C4-2B (cell line): ENCODE measurements at regions not wholly inside any gene's neighbourhood (a gene's known extent, or its start where the extent isn't known, plus 50 kb on each side); places are given as distances from the start of the nearest gene placed in this dataset.

ENCODE experiments used
- H3K27ac ChIP-seq: fragments of 450-650 bp; 2 replicates; pipeline ENCODE4 v1.5.1; 2017
- ZFX ChIP-seq: fragments of 450-650 bp; IDR thresholded peaks from 2 replicates; pipeline ENCODE4 v1.6.1; 2017
- TF ChIP-seq, protein P1 (sequence below): fragments of 450-650 bp; conservative IDR thresholded peaks from 2 replicates; pipeline ENCODE4 v1.5.1; 2017; ENCODE audit warnings: mild to moderate bottlenecking

DNA sequence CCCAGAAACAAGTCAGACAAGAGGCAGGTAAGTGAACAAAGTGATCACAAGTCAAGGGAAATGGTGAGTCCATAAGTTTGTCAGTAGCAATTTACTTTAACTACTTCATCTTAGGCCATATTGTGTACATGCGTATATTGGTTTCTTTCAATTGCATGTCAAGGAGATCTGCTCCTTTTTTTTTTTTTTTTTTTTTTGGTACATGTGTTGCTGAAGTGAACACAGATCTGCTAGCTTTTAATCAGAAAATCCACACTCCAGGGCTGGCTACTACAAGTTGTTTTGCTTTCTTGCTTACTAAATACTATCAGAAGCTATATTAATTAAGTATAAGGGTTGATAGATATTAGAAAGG lies 985.1 kb downstream of the TSN start:
- no peak for TF ChIP-seq ZFX
- TF ChIP-seq, protein P1, sequence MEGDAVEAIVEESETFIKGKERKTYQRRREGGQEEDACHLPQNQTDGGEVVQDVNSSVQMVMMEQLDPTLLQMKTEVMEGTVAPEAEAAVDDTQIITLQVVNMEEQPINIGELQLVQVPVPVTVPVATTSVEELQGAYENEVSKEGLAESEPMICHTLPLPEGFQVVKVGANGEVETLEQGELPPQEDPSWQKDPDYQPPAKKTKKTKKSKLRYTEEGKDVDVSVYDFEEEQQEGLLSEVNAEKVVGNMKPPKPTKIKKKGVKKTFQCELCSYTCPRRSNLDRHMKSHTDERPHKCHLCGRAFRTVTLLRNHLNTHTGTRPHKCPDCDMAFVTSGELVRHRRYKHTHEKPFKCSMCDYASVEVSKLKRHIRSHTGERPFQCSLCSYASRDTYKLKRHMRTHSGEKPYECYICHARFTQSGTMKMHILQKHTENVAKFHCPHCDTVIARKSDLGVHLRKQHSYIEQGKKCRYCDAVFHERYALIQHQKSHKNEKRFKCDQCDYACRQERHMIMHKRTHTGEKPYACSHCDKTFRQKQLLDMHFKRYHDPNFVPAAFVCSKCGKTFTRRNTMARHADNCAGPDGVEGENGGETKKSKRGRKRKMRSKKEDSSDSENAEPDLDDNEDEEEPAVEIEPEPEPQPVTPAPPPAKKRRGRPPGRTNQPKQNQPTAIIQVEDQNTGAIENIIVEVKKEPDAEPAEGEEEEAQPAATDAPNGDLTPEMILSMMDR, result no peak
- H3K27ac ChIP-seq, result no peak overlapping the region

DNA sequence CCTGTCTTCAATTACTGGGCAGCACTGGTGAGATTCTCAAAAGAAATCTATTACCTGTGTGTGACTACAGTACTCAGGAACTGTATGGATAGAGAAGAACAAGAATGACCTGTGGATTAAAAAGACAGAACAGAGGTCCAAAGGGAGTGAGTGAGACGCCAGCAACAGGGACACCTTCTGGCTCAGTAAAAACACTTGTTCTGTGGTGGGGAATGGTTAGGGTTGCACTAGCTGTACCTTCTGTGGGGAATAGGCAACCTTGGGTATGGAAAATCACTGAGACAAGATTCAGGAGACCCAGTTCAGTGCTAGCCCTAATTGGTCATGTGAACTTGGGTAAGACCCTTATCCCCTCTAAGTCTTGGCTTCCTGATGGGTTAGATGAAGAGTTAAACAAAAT lies 986.0 kb downstream of the TSN start:
- TF ChIP-seq ZFX, result no peak
- TF ChIP-seq, protein P1, result no peak
- H3K27ac ChIP-seq, result no peak overlapping the region

DNA sequence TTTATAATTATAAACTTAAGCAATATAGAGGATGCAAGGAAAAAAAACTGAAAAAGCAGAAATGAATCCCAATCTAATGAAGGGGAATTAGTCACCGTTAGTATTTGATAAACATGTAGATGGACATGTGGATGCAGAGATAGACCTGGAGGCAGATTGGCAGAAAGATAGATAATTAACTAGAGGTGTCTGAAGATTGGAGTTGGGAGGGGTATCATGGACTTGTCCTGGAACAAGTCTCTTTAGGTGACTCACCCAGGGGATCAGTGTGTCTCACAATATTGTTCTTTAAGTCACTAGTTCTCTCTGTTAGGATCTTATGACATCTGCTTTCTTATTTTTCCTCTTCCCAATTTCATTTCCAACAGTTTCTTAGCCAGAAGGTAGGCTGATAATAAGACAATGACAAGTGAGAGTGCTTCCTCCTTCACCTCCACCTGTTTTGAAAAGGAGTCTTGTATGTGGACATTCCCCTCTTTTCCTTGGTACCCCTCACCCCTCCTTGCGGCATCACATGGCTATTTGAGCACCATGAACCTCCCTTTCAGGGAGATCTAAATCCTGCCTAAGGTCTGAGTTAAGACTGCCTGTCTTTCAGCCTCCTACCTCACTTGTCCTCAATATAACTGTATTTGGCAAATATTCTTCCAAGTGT lies 987.7 kb downstream of the TSN start:
- no peak overlapping the region for H3K27ac ChIP-seq
- TF ChIP-seq, protein P1, result no peak
- no peak for TF ChIP-seq ZFX

DNA sequence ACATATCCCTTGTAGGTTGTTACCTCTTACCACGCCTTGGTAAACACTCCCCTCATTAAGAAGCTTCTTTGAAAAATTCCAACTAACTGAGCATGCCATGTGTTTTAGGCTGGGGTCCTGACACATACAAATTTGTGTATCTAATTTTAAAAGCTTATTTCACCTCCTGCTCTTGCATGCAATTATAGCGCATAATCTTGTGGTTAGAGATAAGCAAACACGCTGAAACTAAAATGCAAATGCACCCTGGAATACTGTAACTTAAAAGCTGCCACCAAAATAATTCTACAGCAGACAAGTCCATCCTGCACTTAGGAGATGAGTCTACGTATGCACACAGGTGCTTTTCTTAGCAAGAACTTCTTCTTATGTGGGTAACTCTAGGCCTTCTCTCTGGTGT lies 990.2 kb downstream of the TSN start:
- TF ChIP-seq, protein P1, result no peak
- TF ChIP-seq ZFX, result no peak
- no peak overlapping the region for H3K27ac ChIP-seq

DNA sequence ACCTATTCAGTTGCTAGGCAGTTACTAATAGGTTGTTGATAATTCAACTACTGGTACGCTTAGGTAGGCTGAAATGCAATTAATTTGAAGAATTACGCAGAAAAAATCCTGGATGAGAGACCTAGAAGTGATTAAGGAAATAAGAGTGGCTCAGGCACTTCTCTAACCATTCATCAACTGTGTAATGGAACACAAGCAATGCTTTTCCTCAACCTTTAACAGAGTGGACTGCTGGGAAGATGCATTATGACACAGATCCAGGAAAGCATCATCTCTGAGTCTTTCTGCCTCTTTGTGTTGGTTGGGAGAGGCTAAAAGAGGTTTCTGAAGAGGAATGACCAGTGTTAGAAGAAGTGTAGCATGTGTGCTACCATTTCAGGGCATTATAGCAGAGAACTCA lies 992.2 kb downstream of the TSN start:
- no peak for TF ChIP-seq ZFX
- TF ChIP-seq, protein P1, result no peak
- H3K27ac ChIP-seq, result no peak overlapping the region

DNA sequence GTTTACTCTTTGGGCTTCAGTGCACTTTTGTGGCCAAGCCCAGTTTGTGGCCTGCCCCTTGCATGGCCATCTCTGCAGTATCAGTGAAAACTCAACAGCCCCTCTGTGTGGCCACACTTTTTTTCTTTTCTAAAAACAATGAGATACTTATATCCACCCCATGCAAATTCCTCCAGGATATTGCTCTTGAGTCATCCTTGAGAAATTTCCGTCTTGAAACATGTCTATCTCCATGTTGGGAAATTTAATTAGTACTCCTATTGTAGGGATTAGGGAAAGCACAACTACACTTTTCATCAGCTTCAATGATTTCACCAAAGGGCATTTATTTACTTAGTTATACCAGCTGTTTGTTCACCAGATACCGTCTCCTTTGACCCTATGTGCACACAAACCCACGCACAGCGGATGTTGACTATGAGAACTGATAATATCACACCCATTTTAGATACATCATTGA lies 993.1 kb downstream of the TSN start:
- no peak for TF ChIP-seq ZFX
- TF ChIP-seq, protein P1, result no peak
- no peak overlapping the region for H3K27ac ChIP-seq

DNA sequence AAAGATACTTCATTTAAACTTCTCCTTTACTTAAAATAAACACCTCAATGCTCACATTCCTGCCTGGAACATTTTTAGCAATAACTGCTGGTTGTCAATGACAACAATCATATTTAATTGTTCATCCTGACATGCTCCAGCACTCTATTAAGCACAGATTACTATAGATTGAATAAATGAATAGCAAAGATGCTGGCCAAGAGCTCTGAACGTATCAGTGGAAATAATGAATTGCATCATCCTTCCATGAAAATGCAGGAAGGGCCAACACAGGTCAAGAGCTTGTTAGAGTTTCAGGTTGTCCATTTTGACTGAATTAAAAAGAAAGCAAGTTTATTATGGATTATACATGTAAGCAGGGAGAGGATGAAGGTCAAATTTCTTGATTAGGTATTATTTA lies 994.0 kb downstream of the TSN start:
- H3K27ac ChIP-seq, result no peak overlapping the region
- TF ChIP-seq ZFX, result no peak
- TF ChIP-seq, protein P1, result no peak
